ENCODE measurements at regions not wholly inside any gene's neighbourhood (a gene's known extent, or its start where the extent isn't known, plus 50 kb on each side); places are given as distances from the start of the nearest gene placed in this dataset.

DNA sequence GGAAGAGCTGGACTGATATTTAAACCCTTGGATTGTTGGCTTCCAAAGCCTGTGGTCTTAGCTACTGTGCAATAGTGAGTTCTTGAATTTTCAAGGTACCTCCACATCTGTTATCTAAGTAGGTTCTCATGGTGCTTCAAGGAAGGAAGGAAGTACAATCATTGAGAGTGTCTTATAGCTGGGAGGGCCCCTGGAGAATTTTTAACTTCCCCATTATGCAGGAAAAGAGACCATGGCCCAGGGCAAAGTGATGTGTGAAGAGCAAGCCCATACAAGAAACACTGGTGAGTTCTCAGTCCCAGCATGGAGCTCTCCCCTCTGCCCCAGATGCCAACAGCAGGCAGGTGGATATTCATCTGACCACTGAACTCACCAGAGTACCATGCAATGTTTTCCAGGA is 169.0 kb upstream of the IRX6 start:
- TF ChIP-seq, protein P1, sequence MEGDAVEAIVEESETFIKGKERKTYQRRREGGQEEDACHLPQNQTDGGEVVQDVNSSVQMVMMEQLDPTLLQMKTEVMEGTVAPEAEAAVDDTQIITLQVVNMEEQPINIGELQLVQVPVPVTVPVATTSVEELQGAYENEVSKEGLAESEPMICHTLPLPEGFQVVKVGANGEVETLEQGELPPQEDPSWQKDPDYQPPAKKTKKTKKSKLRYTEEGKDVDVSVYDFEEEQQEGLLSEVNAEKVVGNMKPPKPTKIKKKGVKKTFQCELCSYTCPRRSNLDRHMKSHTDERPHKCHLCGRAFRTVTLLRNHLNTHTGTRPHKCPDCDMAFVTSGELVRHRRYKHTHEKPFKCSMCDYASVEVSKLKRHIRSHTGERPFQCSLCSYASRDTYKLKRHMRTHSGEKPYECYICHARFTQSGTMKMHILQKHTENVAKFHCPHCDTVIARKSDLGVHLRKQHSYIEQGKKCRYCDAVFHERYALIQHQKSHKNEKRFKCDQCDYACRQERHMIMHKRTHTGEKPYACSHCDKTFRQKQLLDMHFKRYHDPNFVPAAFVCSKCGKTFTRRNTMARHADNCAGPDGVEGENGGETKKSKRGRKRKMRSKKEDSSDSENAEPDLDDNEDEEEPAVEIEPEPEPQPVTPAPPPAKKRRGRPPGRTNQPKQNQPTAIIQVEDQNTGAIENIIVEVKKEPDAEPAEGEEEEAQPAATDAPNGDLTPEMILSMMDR (IDR thresholded peaks at IDR 0.05; ENCODE audit: low read depth, low read length, missing control alignments), result no peak
- in situ Hi-C loops (cut with HindIII; ENCODE audit: low sequenced_read_pairs), result no loop called here
- no peak for DNase-seq (ENCODE audit: low read depth)
- H3K4me3 ChIP-seq (ENCODE audit: low read depth, low read length), result no peak overlapping the region

DNA sequence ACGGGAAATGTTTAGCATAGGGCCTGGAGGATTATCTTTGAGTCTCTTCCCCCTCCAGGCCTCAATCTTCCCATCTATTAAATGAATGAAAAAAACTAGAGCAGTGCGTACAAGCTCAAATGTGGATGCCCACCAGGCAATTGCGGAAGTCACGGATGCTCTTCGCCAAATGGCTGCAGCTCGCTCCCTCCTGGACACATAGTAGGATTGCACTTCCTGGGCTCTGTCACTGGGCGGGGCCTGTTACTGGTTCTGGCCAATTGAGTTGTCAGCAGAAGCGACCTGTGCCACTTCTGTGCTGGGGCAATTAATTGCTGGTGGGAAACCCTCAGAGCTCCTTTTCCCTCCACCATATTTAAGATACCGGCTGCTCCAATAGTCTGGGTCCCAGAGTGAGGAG is 168.2 kb upstream of the IRX6 start:
- no peak for DNase-seq (ENCODE audit: low read depth)
- TF ChIP-seq, protein P1 (IDR thresholded peaks at IDR 0.05; ENCODE audit: low read depth, low read length, missing control alignments), result no peak
- in situ Hi-C loops (cut with HindIII; ENCODE audit: low sequenced_read_pairs), result no loop called here
- no peak overlapping the region for H3K4me3 ChIP-seq (ENCODE audit: low read depth, low read length)

DNA sequence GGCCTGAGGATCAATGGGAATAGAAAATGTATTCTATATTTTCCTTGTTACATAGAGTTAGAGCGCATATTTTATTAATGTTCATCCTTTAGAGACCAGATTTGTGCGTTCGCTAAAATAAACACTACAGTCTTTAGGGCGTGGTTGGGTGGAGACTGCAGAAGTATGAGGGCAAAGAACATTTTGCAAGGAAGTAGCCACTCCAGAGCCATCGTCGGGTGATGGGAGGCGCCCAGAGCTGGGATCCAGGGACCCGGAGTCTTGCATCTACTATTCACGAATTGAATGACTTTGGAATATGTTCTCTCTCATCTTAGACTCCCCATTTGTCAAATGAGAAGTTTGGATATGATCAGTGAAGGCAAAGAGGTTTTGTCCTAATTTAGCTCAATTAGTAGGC is 154.2 kb upstream of the IRX6 start:
- TF ChIP-seq, protein P1 (IDR thresholded peaks at IDR 0.05; ENCODE audit: low read depth, low read length, missing control alignments), result no peak
- no peak for DNase-seq (ENCODE audit: low read depth)
- H3K4me3 ChIP-seq (ENCODE audit: low read depth, low read length), result no peak overlapping the region
- in situ Hi-C loops (cut with HindIII; ENCODE audit: low sequenced_read_pairs), result loop anchor here (5.0 kb wide), 1 partner anchor 78 kb away; no protein-coding TSS in a partner anchor

GRCh38 chr16:55171241-55171640 is 152.8 kb upstream of the IRX6 start:
- TF ChIP-seq, protein P1 (IDR thresholded peaks at IDR 0.05; ENCODE audit: low read depth, low read length, missing control alignments), result no peak
- in situ Hi-C loops (cut with HindIII; ENCODE audit: low sequenced_read_pairs), result no loop called here
- no peak overlapping the region for H3K4me3 ChIP-seq (ENCODE audit: low read depth, low read length)
- no peak for DNase-seq (ENCODE audit: low read depth)

GRCh38 chr16:55175389-55175788 is 148.6 kb upstream of the IRX6 start:
- no peak for DNase-seq (ENCODE audit: low read depth)
- in situ Hi-C loops (cut with HindIII; ENCODE audit: low sequenced_read_pairs), result no loop called here
- H3K4me3 ChIP-seq (ENCODE audit: low read depth, low read length), result no peak overlapping the region
- TF ChIP-seq, protein P1 (IDR thresholded peaks at IDR 0.05; ENCODE audit: low read depth, low read length, missing control alignments), result no peak

GRCh38 chr16:55176901-55177300 is 147.1 kb upstream of the IRX6 start:
- in situ Hi-C loops (cut with HindIII; ENCODE audit: low sequenced_read_pairs), result no loop called here
- H3K4me3 ChIP-seq (ENCODE audit: low read depth, low read length), result no peak overlapping the region
- TF ChIP-seq, protein P1 (IDR thresholded peaks at IDR 0.05; ENCODE audit: low read depth, low read length, missing control alignments), result no peak
- DNase-seq (ENCODE audit: low read depth), result no peak

DNA sequence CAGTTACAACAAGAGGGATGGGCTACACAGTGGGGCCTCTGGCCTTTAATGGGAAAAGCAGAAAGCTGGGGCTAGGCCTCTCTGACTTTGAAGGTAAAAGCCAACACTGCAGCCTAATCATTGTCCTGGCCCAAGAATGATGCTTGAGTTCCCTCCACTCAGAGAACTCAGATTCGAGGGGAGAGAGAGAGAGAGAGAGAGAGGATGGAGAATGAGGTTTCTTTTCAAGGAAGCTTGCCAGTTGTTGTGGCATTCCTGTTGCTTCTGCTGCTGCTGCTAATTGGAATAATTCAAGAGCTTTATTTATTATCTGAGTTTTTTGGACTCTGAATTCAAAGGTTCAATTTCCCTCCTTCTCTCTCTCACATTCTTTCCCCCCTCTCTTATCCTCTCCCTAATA is 144.6 kb upstream of the IRX6 start:
- in situ Hi-C loops (cut with HindIII; ENCODE audit: low sequenced_read_pairs), result no loop called here
- no peak for DNase-seq (ENCODE audit: low read depth)
- TF ChIP-seq, protein P1 (IDR thresholded peaks at IDR 0.05; ENCODE audit: low read depth, low read length, missing control alignments), result no peak
- no peak overlapping the region for H3K4me3 ChIP-seq (ENCODE audit: low read depth, low read length)

Data from astrocyte of the cerebellum (primary cell).